HEK293T (cell line): ENCODE measurements at regions not wholly inside any gene's neighbourhood (a gene's known extent, or its start where the extent isn't known, plus 50 kb on each side); places are given as distances from the start of the nearest gene placed in this dataset.

Experiments
- BHLHE40 ChIP-seq: fragments of 450-650 bp; IDR thresholded peaks from 2 replicates; pipeline ENCODE4 v1.6.1; 2016; ENCODE audit warnings: mild to moderate bottlenecking, moderate library complexity, borderline replicate concordance
- ELF4 ChIP-seq: fragments of 450-650 bp; IDR thresholded peaks from 2 replicates; pipeline ENCODE4 v1.6.1; 2017; ENCODE audit warnings: antibody characterized with exemption
- FOXA1 ChIP-seq: fragments of 450-650 bp; IDR thresholded peaks from 2 replicates; pipeline ENCODE4 v1.6.1; 2016; ENCODE audit warnings: mild to moderate bottlenecking
- FOXK2 ChIP-seq: fragments of 450-650 bp; IDR thresholded peaks from 2 replicates; pipeline ENCODE4 v1.6.1; 2016; ENCODE audit warnings: mild to moderate bottlenecking
- FOXM1 ChIP-seq: fragments of 450-650 bp; IDR thresholded peaks from 2 replicates; pipeline ENCODE4 v1.6.1; 2017; ENCODE audit warnings: mild to moderate bottlenecking, borderline replicate concordance
- L3MBTL2 ChIP-seq: fragments of 450-650 bp; conservative IDR thresholded peaks from 2 replicates; pipeline ENCODE4 v1.6.1; 2016; ENCODE audit warnings: mild to moderate bottlenecking
- NFRKB ChIP-seq: fragments of 450-650 bp; IDR thresholded peaks from 2 replicates; pipeline ENCODE4 v1.6.1; 2016; ENCODE audit warnings: mild to moderate bottlenecking, moderate library complexity
- SP1 ChIP-seq: fragments of 450-650 bp; IDR thresholded peaks from 2 replicates; pipeline ENCODE4 v1.6.1; 2017
- SUZ12 ChIP-seq: fragments of 450-650 bp; IDR thresholded peaks from 2 replicates; pipeline ENCODE4 v1.6.1; 2016; ENCODE audit warnings: mild to moderate bottlenecking
- TARDBP ChIP-seq: fragments of 450-650 bp; IDR thresholded peaks from 2 replicates; pipeline ENCODE4 v1.6.1; 2016
- ZNF384 ChIP-seq: fragments of 450-650 bp; IDR thresholded peaks from 2 replicates; pipeline ENCODE4 v1.6.1; 2016
- TF ChIP-seq, protein P1 (sequence below): fragments of 450-650 bp; IDR thresholded peaks from 2 replicates; pipeline ENCODE4 v1.6.1; 2016

DNA sequence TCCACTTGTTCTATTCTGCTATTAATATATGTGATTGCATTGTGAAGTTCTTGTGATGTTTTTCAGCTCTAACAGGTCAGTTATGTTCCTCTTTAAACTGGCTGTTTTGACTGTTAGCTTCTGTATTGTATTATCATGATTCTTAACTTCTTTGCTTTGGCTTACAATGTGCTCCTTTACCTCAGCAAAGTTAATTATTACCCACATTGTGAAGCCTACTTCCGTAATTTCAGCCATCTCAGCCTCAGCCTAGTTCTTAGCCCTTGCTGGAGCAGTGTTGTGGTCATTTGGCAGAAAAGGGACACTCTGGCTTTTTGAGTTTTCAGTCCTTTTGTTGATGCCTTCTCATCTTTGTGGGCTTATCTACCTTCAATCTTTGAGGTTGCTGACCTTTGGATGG, 440.2 kb downstream of the TBC1D32 start:
- TF ChIP-seq SP1 (no peak), ELF4 (no peak), TARDBP (no peak), SUZ12 (no peak), FOXA1 (no peak), BHLHE40 (no peak), FOXM1 (no peak), FOXK2 (no peak), L3MBTL2 (no peak), NFRKB (no peak), ZNF384 (no peak)
- TF ChIP-seq, protein P1, sequence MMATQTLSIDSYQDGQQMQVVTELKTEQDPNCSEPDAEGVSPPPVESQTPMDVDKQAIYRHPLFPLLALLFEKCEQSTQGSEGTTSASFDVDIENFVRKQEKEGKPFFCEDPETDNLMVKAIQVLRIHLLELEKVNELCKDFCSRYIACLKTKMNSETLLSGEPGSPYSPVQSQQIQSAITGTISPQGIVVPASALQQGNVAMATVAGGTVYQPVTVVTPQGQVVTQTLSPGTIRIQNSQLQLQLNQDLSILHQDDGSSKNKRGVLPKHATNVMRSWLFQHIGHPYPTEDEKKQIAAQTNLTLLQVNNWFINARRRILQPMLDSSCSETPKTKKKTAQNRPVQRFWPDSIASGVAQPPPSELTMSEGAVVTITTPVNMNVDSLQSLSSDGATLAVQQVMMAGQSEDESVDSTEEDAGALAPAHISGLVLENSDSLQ = no peak
